Testis (tissue), 2 donors: ENCODE measurements at regions not wholly inside any gene's neighbourhood (a gene's known extent, or its start where the extent isn't known, plus 50 kb on each side); places are given as distances from the start of the nearest gene placed in this dataset.

Experiments
- DNase-seq: peaks from one replicate; pipeline ENCODE4 v3.0.0-alpha.2; 2019
- H3K27ac ChIP-seq, 2 donors: fragments of 200-600 bp; sonication (generic); one replicate each; pipeline ENCODE4 v1.5.1; 2019
- H3K27me3 ChIP-seq: fragments of 200-600 bp; sonication (generic); one replicate; pipeline ENCODE4 v1.5.1; 2019
- H3K36me3 ChIP-seq: fragments of 200-600 bp; sonication (generic); one replicate; pipeline ENCODE4 v1.5.1; 2017; ENCODE audit warnings: low read depth; ENCODE audit errors: missing control alignments
- H3K4me1 ChIP-seq: fragments of 200-600 bp; sonication (generic); one replicate; pipeline ENCODE4 v1.5.1; 2019
- H3K4me3 ChIP-seq, 2 donors: fragments of 200-600 bp; sonication (generic); one replicate each; pipeline ENCODE4 v1.5.1; 2017 to 2019
- H3K9me3 ChIP-seq: fragments of 200-600 bp; sonication (generic); one replicate; pipeline ENCODE4 v1.5.1; 2017
- CTCF ChIP-seq, 3 experiments: fragments of 450-650 bp in 2 of 3; fragments of 200-600 bp in 1 of 3; sonication (generic) in 1 of 3; IDR thresholded peaks; one replicate each; pipeline ENCODE4 v1.5.1; 2016 to 2019; ENCODE audit warnings: antibody characterized with exemption in 3 of 3, mild to moderate bottlenecking in 2 of 3, moderate library complexity in 1 of 3
- POLR2A ChIP-seq: fragments of 450-650 bp; IDR thresholded peaks from one replicate; pipeline ENCODE4 v1.6.1; 2017; ENCODE audit warnings: antibody characterized with exemption, mild to moderate bottlenecking, moderate library complexity
- WGBS, 2 donors: methylation state at CpG; one replicate each; pipeline ENCODE4 v1.1.5; 2018; 5-methylcytosine and 5-hydroxymethylcytosine counted together
- intact Hi-C: fragments of 100-400 bp; cut with DNase I; formaldehyde crosslinking; loops from one replicate; pipeline ENCODE4 v1.15.1; 2023; ENCODE audit warnings: low total_unique reads

DNA sequence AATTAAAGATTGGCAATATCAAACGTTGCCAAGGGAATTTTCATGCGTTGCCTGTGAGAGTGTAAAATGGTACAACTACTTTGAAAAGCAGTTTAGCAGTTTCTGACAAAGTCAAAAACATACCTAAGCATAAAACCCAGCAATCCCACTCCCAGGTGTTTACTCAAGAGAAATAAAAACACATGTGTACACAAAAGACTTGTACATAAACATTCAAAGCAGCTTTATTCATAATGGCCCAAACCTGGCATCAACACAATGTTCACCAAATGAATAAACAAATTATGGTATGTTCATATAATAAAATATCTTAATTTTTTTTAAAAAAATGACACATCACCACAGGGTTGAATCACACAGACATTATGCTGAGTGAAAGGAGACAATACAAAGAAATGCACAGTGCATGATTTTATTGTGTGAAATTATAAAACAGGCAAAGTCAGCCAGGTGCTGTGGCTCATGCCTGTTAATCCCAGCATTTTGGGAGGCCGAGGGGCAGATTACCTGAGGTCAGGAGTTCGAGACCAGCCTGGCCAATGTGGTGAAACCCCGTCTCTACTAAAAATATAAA is 240.4 kb upstream of the MARCKS start:
- no peaks in the 10 kb centered on the region for H3K36me3 ChIP-seq
- H3K4me3 ChIP-seq: no peak overlapping the region
- no peak for DNase-seq
- no peaks in the 10 kb centered on the region for H3K27me3 ChIP-seq
- no peaks in the 10 kb centered on the region for H3K9me3 ChIP-seq
- intact Hi-C loops: no loop called here
- TF ChIP-seq CTCF (IDR thresholded peaks at IDR 0.05) (no peak), POLR2A (no peak)
- WGBS, 2 donors: 86 to 94% methylated on average over 5 of the region's 5 CpGs
- no peak overlapping the region for H3K27ac ChIP-seq
- no peaks in the 10 kb centered on the region for H3K4me1 ChIP-seq

DNA sequence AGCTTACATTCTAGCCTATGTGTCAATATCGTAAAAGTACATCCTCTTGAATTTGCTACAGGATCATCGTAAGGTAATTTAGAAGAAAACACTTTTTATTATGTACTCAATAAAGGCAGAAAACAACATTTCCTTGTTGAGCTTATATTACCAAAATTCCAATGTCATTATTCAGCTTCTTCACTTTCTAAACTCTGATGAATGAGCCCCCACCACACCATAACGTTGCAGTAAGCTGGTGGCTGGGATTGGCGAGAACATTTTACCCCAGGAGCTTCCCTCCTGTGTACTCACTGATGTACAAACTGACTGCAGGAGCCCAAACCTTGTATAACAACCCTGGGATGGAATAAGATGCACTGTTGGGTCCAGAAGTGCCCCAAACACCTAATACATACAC is 238.1 kb upstream of the MARCKS start:
- intact Hi-C loops: no loop called here
- no peaks in the 10 kb centered on the region for H3K27me3 ChIP-seq
- TF ChIP-seq POLR2A: no peak
- no peak for TF ChIP-seq CTCF (IDR thresholded peaks at IDR 0.05)
- H3K27ac ChIP-seq: no peak overlapping the region
- H3K9me3 ChIP-seq: no peaks in the 10 kb centered on the region
- no peaks in the 10 kb centered on the region for H3K4me1 ChIP-seq
- WGBS, 2 donors: 79 to 84% methylated on average over 4 of the region's 4 CpGs
- no peaks in the 10 kb centered on the region for H3K36me3 ChIP-seq
- H3K4me3 ChIP-seq: no peak overlapping the region
- no peak for DNase-seq

DNA sequence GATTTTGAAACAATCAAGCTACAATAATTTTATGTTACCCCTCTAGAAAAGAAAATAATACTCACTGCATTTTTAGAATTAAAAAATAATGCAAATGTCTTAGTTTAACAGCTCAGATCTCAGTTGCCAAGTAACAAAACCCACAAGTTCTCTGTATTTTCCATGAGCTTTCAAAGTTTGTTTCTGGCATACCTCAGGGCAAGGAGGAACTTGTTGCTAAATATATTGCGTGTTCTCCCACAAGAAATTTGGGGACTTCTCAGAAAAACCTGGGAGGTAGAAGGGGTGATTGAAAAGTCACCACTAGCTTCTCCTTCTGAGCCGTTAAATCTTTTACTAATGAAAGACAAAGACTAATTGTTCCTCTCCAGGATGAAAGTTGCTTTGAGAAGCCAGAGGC is 236.8 kb upstream of the MARCKS start:
- no peaks in the 10 kb centered on the region for H3K9me3 ChIP-seq
- no peaks in the 10 kb centered on the region for H3K4me1 ChIP-seq
- TF ChIP-seq POLR2A (no peak), CTCF (IDR thresholded peaks at IDR 0.05) (no peak)
- H3K4me3 ChIP-seq: no peak overlapping the region
- 33 to 69% methylated on average over 2 of the region's 2 CpGs for WGBS, 2 donors
- DNase-seq: no peak
- no peak overlapping the region for H3K27ac ChIP-seq
- H3K36me3 ChIP-seq: no peaks in the 10 kb centered on the region
- intact Hi-C loops: no loop called here
- H3K27me3 ChIP-seq: no peaks in the 10 kb centered on the region

DNA sequence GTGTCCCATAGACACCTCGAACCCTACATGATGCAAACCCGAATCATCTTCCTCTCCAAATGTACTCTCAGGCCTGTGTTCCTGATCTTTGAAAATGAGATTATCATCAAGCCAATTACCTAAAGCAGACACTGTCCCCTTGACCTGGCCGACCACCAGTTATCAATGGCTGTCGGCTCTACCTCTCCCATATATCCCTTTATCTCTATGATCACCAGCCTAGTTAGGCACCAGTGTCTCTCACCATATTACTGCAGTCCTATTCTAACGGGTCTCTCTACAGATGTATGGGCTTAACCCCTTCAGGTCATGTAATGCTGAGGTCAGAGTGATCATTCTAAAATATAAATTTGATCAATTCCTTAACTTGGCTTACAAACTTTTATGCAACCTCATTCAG is 234.9 kb upstream of the MARCKS start:
- H3K4me1 ChIP-seq: no peaks in the 10 kb centered on the region
- WGBS, 2 donors: 82 to 95% methylated on average over 5 of the region's 5 CpGs
- no peak overlapping the region for H3K4me3 ChIP-seq
- H3K36me3 ChIP-seq: no peaks in the 10 kb centered on the region
- H3K27ac ChIP-seq: no peak overlapping the region
- no peak for DNase-seq
- no peak for TF ChIP-seq POLR2A
- no peak for TF ChIP-seq CTCF (IDR thresholded peaks at IDR 0.05)
- intact Hi-C loops: no loop called here
- no peaks in the 10 kb centered on the region for H3K9me3 ChIP-seq
- H3K27me3 ChIP-seq: no peaks in the 10 kb centered on the region

- no peaks in the 10 kb centered on the region for H3K27me3 ChIP-seq
- TF ChIP-seq POLR2A: no peak
- TF ChIP-seq CTCF (IDR thresholded peaks at IDR 0.05): no peak
- no peak for DNase-seq
- no peaks in the 10 kb centered on the region for H3K9me3 ChIP-seq
- H3K4me1 ChIP-seq: no peaks in the 10 kb centered on the region
- intact Hi-C loops: no loop called here
- H3K4me3 ChIP-seq: no peak overlapping the region
- H3K27ac ChIP-seq: no peak overlapping the region
- no peaks in the 10 kb centered on the region for H3K36me3 ChIP-seq
These were observed 234.0 kb upstream of the MARCKS start for GRCh38 chr6:113623129-113623528.
